Stomach (tissue), 4 donors: ENCODE measurements at regions not wholly inside any gene's neighbourhood (a gene's known extent, or its start where the extent isn't known, plus 50 kb on each side); places are given as distances from the start of the nearest gene placed in this dataset.

ENCODE experiments used
- EP300 ChIP-seq: sonication (generic); formaldehyde crosslinking; IDR thresholded peaks from one replicate; pipeline ENCODE4 v1.6.1; 2017; ENCODE audit warnings: antibody characterized with exemption
- POLR2A ChIP-seq, 4 donors: fragments of 450-650 bp; IDR thresholded peaks; one replicate each; pipeline ENCODE4 v1.6.1; 2016; ENCODE audit warnings: antibody characterized with exemption in 4 of 4, control low read depth in 2 of 4, mild to moderate bottlenecking in 1 of 4, moderate library complexity in 1 of 4
- POLR2AphosphoS5 ChIP-seq, 3 donors: sonication (generic); formaldehyde crosslinking; IDR thresholded peaks; one replicate each; pipeline ENCODE4 v1.6.1; 2016; ENCODE audit warnings: antibody characterized with exemption in 3 of 3
- TF ChIP-seq, protein P1 (sequence below), 7 experiments: fragments of 450-650 bp in 4 of 7; fragments of 200-600 bp in 3 of 7; sonication (generic) in 3 of 7; IDR thresholded peaks; one replicate each; pipeline ENCODE4 v1.5.1; 2016 to 2019; ENCODE audit warnings: antibody characterized with exemption in 7 of 7, control low read depth in 2 of 7, mild to moderate bottlenecking in 1 of 7

DNA sequence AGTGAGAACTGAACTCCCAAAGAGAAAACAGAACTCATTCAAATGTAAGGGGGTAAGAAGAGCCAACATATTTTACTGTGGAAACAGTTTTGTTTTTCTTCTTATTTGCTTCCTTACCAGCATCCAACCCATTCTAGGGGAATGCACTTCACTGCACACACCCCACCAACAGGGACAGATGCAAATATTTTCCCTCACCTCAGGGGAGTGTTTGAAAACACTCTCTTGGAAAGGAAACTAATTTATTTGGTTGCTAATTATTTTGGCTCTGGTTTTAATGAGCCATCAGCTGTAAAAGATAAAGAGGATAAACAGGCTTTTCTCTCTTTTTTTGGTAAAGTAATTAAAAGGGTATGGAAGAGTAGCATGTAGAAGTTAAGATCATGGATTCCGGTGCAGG, 413.4 kb downstream of the MAN2A1 start:
- TF ChIP-seq, protein P1, sequence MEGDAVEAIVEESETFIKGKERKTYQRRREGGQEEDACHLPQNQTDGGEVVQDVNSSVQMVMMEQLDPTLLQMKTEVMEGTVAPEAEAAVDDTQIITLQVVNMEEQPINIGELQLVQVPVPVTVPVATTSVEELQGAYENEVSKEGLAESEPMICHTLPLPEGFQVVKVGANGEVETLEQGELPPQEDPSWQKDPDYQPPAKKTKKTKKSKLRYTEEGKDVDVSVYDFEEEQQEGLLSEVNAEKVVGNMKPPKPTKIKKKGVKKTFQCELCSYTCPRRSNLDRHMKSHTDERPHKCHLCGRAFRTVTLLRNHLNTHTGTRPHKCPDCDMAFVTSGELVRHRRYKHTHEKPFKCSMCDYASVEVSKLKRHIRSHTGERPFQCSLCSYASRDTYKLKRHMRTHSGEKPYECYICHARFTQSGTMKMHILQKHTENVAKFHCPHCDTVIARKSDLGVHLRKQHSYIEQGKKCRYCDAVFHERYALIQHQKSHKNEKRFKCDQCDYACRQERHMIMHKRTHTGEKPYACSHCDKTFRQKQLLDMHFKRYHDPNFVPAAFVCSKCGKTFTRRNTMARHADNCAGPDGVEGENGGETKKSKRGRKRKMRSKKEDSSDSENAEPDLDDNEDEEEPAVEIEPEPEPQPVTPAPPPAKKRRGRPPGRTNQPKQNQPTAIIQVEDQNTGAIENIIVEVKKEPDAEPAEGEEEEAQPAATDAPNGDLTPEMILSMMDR (IDR thresholded peaks at IDR 0.05) = no peak
- TF ChIP-seq POLR2A (IDR thresholded peaks at IDR 0.05) (no peak), EP300 (no peak), POLR2AphosphoS5 (IDR thresholded peaks at IDR 0.05) (no peak)
